Trophoblast cell (in vitro differentiated cells and primary cell): ENCODE measurements at regions not wholly inside any gene's neighbourhood (a gene's known extent, or its start where the extent isn't known, plus 50 kb on each side); places are given as distances from the start of the nearest gene placed in this dataset.
A peak's percentile ranks its signal among the peaks of the same experiment; 100 is the strongest.

ENCODE experiments used
- DNase-seq, 2 donors: peaks; one replicate each; pipeline ENCODE4 v3.0.0-alpha.2; 2016
- H2AFZ ChIP-seq: 2 replicates; pipeline ENCODE4 v1.6.1; 2013; ENCODE audit warnings: low read length, moderate library complexity, mild to moderate bottlenecking; ENCODE audit not compliant: insufficient read depth, poor library complexity
- H2AK5ac ChIP-seq: 2 replicates; pipeline ENCODE4 v1.6.1; 2013; ENCODE audit warnings: mild to moderate bottlenecking, low read length
- H2BK120ac ChIP-seq: 2 replicates; pipeline ENCODE4 v1.6.1; 2013; ENCODE audit warnings: low read length, mild to moderate bottlenecking, moderate library complexity; ENCODE audit not compliant: insufficient read depth, poor library complexity
- H2BK12ac ChIP-seq: 2 replicates; pipeline ENCODE4 v1.6.1; 2013; ENCODE audit warnings: mild to moderate bottlenecking, low read length, moderate library complexity
- H2BK5ac ChIP-seq: 2 replicates; pipeline ENCODE4 v1.6.1; 2013; ENCODE audit warnings: low read length, low read depth, moderate library complexity, mild to moderate bottlenecking; ENCODE audit not compliant: poor library complexity
- H3K14ac ChIP-seq: 2 replicates; pipeline ENCODE4 v1.6.1; 2013; ENCODE audit warnings: mild to moderate bottlenecking, low read length
- H3K18ac ChIP-seq: 2 replicates; pipeline ENCODE4 v1.6.1; 2013; ENCODE audit warnings: mild to moderate bottlenecking, low read length
- H3K23ac ChIP-seq: 2 replicates; pipeline ENCODE4 v1.6.1; 2013; ENCODE audit warnings: low read length
- H3K27ac ChIP-seq: 2 replicates; pipeline ENCODE4 v1.5.1; 2013; ENCODE audit warnings: low read depth, mild to moderate bottlenecking, inconsistent platforms, low read length, moderate library complexity
- H3K27me3 ChIP-seq: 2 replicates; pipeline ENCODE4 v1.6.1; 2013; ENCODE audit warnings: inconsistent platforms, mild to moderate bottlenecking, low read length, moderate library complexity; ENCODE audit not compliant: insufficient read depth
- H3K36me3 ChIP-seq, 2 experiments: 1 replicate in 1 of 2; 2 replicates in 1 of 2; pipeline ENCODE4 v1.6.1; 2013; ENCODE audit warnings: low read length in 2 of 2, mild to moderate bottlenecking in 2 of 2, moderate library complexity in 1 of 2; ENCODE audit not compliant: insufficient read depth in 2 of 2, control insufficient read depth in 1 of 2
- H3K4ac ChIP-seq: 2 replicates; pipeline ENCODE4 v1.6.1; 2013; ENCODE audit warnings: low read depth, mild to moderate bottlenecking, low read length, moderate library complexity
- H3K4me1 ChIP-seq, 2 experiments: 1 replicate in 1 of 2; 2 replicates in 1 of 2; pipeline ENCODE4 v1.6.1; 2013; ENCODE audit warnings: low read length in 2 of 2, mild to moderate bottlenecking in 2 of 2, moderate library complexity in 1 of 2; ENCODE audit not compliant: insufficient read depth in 2 of 2, control insufficient read depth in 1 of 2
- H3K4me2 ChIP-seq: 2 replicates; pipeline ENCODE4 v1.6.1; 2013; ENCODE audit warnings: inconsistent platforms, mild to moderate bottlenecking, low read length, moderate library complexity
- H3K4me3 ChIP-seq: 2 replicates; pipeline ENCODE4 v1.5.1; 2013; ENCODE audit warnings: mild to moderate bottlenecking, low read depth, low read length, inconsistent platforms
- H3K79me1 ChIP-seq: one replicate; pipeline ENCODE4 v1.6.1; 2013; ENCODE audit warnings: low read length
- H3K79me2 ChIP-seq: 2 replicates; pipeline ENCODE4 v1.6.1; 2013; ENCODE audit warnings: low read length, mild to moderate bottlenecking; ENCODE audit not compliant: control insufficient read depth, insufficient read depth, poor library complexity
- H3K9ac ChIP-seq: 2 replicates; pipeline ENCODE4 v1.6.1; 2013; ENCODE audit warnings: mild to moderate bottlenecking, low read length
- H3K9me3 ChIP-seq: 2 replicates; pipeline ENCODE4 v1.6.1; 2013; ENCODE audit warnings: low read depth, mild to moderate bottlenecking, control low read depth, inconsistent platforms, low read length; ENCODE audit not compliant: insufficient read depth
- H4K12ac ChIP-seq: 2 replicates; pipeline ENCODE4 v1.6.1; 2013; ENCODE audit warnings: low read depth, mild to moderate bottlenecking, low read length, moderate library complexity
- H4K8ac ChIP-seq: 2 replicates; pipeline ENCODE4 v1.6.1; 2013; ENCODE audit warnings: low read depth, mild to moderate bottlenecking, low read length, moderate library complexity
- H4K91ac ChIP-seq: one replicate; pipeline ENCODE4 v1.6.1; 2013; ENCODE audit warnings: low read depth, mild to moderate bottlenecking, low read length, moderate library complexity
- WGBS: extraction: QIAGEN DNeasy Blood & Tissue Kit; methylation state at CpG from one replicate; pipeline ENCODE4 v1.1.7; 2013; ENCODE audit warnings: missing lambda C conversion rate; ENCODE audit not compliant: insufficient read length, insufficient coverage; ENCODE audit errors: extremely low coverage; 5-methylcytosine and 5-hydroxymethylcytosine counted together

- no CpG with 5 or more reads among the region's 26 CpGs for WGBS
These were observed 147.9 kb upstream of the COL5A1 start for GRCh38 chr9:134493461-134494272.

GRCh38 chr9:134494273-134494815 lies 147.3 kb upstream of the COL5A1 start:
- H3K4ac ChIP-seq, result no peak overlapping the region
- no CpG with 5 or more reads among the region's 17 CpGs for WGBS

More at GRCh38 chr9:134493461-134494272, 147.9 kb upstream of the COL5A1 start:
- no peak overlapping the region for H3K4me3 ChIP-seq
- no peak overlapping the region for H3K27ac ChIP-seq
- no peak overlapping the region for H3K4ac ChIP-seq
- no peaks in the 10 kb centered on the region for H3K79me2 ChIP-seq
- no peak for DNase-seq
- H4K8ac ChIP-seq, result no peak overlapping the region
- H2BK12ac ChIP-seq, result no peak overlapping the region
- no peak overlapping the region for H3K14ac ChIP-seq
- no peak overlapping the region for H4K91ac ChIP-seq
- H4K12ac ChIP-seq, result no peak overlapping the region
- H3K4me1 ChIP-seq, result peaks cover 5 to 6% of the 10 kb centered on the region in 2 experiments
- no peak overlapping the region for H2AK5ac ChIP-seq
- peaks cover 7% of the 10 kb centered on the region for H3K79me1 ChIP-seq
- H3K9me3 ChIP-seq, result no peaks in the 10 kb centered on the region
- H2AFZ ChIP-seq, result no peak overlapping the region
- no peak overlapping the region for H2BK5ac ChIP-seq
- H2BK120ac ChIP-seq, result no peak overlapping the region
- H3K36me3 ChIP-seq, result no peaks in the 10 kb centered on the region
- no peak overlapping the region for H3K9ac ChIP-seq
- no peak overlapping the region for H3K18ac ChIP-seq
- H3K23ac ChIP-seq, result no peak overlapping the region
- H3K27me3 ChIP-seq, result no peaks in the 10 kb centered on the region
- no peak overlapping the region for H3K4me2 ChIP-seq

DNA sequence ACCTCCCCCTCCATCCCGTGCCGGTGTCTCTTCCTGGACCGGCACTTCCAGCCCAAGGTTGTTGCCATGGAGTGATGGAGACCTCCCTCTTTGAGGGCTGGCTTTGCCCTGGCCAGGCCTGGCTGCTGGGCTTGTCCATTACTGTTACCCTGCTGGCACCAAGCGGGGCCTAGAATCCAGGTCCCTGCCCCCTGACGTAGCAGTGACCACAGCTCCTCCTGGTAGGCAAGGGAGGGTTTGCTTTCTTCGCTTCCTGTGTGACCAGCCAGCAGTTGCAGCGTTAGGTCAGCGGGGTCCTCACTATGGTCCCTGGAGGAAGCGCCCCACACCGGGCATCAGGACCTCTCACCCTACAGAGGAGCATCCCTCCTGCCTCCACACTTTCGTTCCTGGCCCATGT lies 146.7 kb upstream of the COL5A1 start:
- Histone ChIP-seq H3K27me3 (no peaks in the 10 kb centered on the region), H2BK12ac (no peak overlapping the region), H3K4me3 (no peak overlapping the region), H3K4me1 (peaks cover 0 to 6% of the 10 kb centered on the region in 2 experiments), H3K14ac (no peak overlapping the region), H3K4ac (no peak overlapping the region), H3K79me1 (peaks cover 7% of the 10 kb centered on the region), H3K36me3 (no peaks in the 10 kb centered on the region), H3K9me3 (no peaks in the 10 kb centered on the region), H2AFZ (no peak overlapping the region), H3K4me2 (no peak overlapping the region), H3K9ac (no peak overlapping the region), H3K23ac (peak overlapping the region; percentile 43), H3K27ac (no peak overlapping the region), H3K18ac (no peak overlapping the region), H3K79me2 (no peaks in the 10 kb centered on the region), H4K8ac (no peak overlapping the region), H2BK5ac (no peak overlapping the region), H4K12ac (no peak overlapping the region), H2BK120ac (no peak overlapping the region), H4K91ac (no peak overlapping the region), H2AK5ac (peak overlapping the region; percentile 1)
- no CpG with 5 or more reads among the region's 11 CpGs for WGBS
- no peak for DNase-seq

More at GRCh38 chr9:134494273-134494815, 147.3 kb upstream of the COL5A1 start:
- Histone ChIP-seq H3K27me3 (no peaks in the 10 kb centered on the region), H2AK5ac (no peak overlapping the region), H4K12ac (no peak overlapping the region), H3K18ac (no peak overlapping the region), H3K4me2 (no peak overlapping the region), H4K8ac (no peak overlapping the region), H4K91ac (no peak overlapping the region), H3K9me3 (no peaks in the 10 kb centered on the region), H3K4me1 (peaks cover 0 to 6% of the 10 kb centered on the region in 2 experiments), H3K27ac (no peak overlapping the region), H3K9ac (no peak overlapping the region), H3K14ac (no peak overlapping the region), H3K23ac (no peak overlapping the region), H3K79me1 (peaks cover 7% of the 10 kb centered on the region), H3K36me3 (no peaks in the 10 kb centered on the region), H2BK12ac (no peak overlapping the region), H2BK120ac (no peak overlapping the region), H3K79me2 (no peaks in the 10 kb centered on the region), H3K4me3 (no peak overlapping the region), H2BK5ac (no peak overlapping the region), H2AFZ (no peak overlapping the region)
- no peak for DNase-seq

DNA sequence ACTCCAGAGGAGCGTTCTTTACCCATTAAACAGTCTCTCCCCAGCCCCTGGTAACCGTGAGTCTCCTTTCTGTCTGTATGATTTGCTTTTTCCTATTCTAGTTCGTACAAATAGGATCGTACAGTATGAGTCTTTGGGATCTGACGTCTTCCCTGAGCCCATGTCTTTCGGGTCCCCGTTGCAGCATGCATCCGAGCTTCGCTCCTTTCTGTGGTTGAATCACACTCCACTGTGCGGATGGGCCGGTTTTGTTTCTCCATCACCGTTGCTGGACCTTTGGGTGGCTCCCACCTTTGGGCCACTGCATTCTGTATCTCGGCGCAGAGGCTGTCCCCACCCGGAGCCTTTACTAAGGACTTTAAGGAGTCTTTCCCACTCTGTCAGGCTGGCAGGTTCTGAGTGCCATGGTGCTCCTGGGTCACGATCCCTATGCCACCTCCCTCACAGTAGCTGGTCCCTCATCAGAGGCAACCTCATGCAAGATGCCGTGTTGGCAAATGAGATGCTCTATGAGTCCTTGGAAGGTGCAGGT lies 145.7 kb upstream of the COL5A1 start:
- Histone ChIP-seq H2AK5ac (no peak overlapping the region), H2BK12ac (no peak overlapping the region), H4K91ac (no peak overlapping the region), H4K12ac (no peak overlapping the region), H3K36me3 (peaks cover 0 to 2% of the 10 kb centered on the region in 2 experiments), H3K9ac (peak overlapping the region; percentile 11), H2AFZ (no peak overlapping the region), H3K18ac (no peak overlapping the region), H2BK120ac (no peak overlapping the region), H3K4me3 (no peak overlapping the region), H2BK5ac (no peak overlapping the region), H3K27me3 (peaks cover 2% of the 10 kb centered on the region), H3K4ac (no peak overlapping the region), H3K79me2 (no peaks in the 10 kb centered on the region), H3K23ac (no peak overlapping the region), H4K8ac (no peak overlapping the region), H3K79me1 (peaks cover 7% of the 10 kb centered on the region), H3K4me2 (no peak overlapping the region), H3K9me3 (peaks cover 2% of the 10 kb centered on the region), H3K27ac (no peak overlapping the region), H3K4me1 (peaks cover 0 to 6% of the 10 kb centered on the region in 2 experiments), H3K14ac (no peak overlapping the region)
- no CpG with 5 or more reads among the region's 17 CpGs for WGBS
- no peak for DNase-seq
